GM19025 (cell line): ENCODE measurements at regions not wholly inside any gene's neighbourhood (a gene's known extent, or its start where the extent isn't known, plus 50 kb on each side); places are given as distances from the start of the nearest gene placed in this dataset.
A peak's percentile ranks its signal among the peaks of the same experiment; 100 is the strongest.

Source experiments
- ATAC-seq: cut with Tn5 transposase; IDR thresholded peaks from one replicate; pipeline ENCODE4 v1.9.1; 2021; ENCODE audit warnings: mild to moderate bottlenecking, low read depth, moderate library complexity; ENCODE audit not compliant: unreplicated experiment

DNA sequence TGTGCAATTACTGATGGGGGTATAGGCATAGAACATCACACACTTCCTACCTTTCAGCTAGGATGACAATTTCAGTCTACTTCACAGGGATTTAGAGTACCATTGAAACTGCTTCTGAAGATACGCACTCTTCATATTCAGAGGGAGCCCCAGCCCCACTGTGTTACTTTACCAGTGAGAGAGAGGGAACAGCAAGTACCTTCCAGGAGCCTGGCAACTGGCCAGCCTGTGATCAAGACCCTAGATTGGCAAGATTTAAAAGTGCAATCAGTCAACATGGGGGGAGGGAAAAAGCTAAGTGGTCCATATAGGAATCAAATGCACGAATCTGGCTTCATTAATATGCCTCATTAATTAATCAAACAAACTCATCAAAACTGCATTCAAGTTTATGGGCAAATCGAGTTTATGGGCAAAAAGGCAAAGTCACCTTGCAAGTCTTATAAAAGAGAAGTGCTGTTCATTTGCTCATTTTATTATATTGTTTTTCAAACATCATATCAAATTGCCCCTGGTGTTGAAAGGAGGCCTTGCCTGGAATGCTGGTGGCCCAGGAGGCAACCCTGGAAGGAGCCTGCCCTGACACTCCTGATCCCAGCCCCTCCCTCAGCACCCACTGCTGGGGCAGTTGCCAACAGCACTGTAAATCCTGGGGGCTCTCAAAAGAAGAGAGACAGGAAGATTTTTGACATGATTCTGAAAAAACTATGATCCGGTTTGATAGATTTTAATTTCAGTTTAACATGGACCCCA is 184.9 kb upstream of the DPT start:
- ATAC-seq: no peak

DNA sequence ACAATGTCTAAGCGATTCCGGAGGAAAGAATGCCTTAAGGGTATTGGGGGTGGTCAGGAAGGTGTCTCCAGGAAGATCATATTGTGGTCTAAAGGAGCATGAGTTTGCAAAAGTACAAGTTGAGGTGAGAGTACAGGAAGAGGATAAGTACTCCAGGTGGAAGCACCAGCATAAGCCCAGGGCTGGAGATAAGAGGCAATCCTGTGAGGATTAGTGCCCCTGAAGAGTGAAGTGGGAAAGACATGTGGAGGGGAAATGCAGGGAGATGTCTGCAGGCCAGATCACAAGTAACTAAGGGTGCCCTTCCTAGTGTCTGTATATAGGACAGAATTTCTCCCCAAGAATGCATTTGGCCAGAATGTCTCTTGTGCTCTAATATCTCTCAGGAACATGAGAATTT is 188.3 kb upstream of the DPT start:
- ATAC-seq: no peak

DNA sequence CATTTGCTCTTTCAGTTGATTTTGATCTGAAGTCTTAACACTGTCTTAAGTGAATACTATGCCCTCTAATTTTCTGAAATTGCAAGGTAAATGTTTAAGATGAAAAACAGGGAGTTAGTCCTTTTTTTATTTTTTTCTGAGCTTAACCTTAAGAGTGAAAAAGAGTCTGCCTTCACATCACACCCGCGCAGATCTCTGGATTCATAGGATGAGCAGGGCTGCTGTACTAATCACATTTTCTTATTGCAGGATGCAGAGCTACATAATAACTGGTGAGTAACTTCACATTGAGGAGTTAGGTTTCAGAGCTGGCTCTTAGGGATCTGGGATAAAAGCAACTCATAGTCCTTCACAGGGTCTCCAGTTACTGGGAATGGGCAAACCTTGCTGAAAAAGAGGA is 188.7 kb upstream of the ATP1B1 start:
- ATAC-seq: no peak

DNA sequence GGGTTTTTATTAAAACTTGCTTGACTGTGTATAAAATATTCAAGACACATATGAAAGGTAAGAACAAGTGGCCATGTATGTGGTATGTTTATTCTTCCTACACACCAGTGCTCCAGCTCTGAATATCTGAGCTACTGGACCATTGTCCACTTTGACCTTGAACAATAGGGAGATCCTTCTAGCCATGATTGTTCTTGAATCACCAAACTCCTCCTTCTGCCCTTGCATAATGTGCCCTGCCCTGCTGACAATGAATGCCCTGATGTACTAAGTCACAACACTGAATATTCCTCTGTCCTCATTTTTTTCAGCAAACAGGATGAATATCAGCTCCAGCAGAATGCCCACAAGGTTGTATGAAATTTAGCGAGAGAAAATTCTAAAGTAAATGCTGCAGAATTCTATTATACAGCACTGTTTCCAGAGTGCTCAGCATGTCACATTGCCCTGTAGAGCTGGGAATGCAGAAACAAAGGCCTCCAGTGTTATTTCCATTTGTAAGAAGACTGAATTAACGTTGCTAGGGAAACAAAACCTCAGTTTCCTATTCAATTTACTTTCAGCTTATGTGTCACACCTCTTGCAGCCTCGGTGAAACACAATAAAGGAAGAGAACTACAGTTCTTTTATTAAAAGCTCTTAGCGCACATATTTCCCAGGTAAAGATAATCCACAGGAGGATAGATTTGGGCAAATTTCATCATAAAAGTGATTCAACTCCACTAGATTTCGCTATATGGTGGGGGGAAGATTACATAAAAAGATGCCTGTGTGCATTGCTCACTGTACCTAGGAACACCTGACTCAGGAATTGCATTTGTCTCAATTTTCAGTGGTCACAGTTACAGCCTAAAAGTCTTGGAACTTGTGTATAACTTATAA is 187.4 kb upstream of the ATP1B1 start:
- no peak for ATAC-seq

DNA sequence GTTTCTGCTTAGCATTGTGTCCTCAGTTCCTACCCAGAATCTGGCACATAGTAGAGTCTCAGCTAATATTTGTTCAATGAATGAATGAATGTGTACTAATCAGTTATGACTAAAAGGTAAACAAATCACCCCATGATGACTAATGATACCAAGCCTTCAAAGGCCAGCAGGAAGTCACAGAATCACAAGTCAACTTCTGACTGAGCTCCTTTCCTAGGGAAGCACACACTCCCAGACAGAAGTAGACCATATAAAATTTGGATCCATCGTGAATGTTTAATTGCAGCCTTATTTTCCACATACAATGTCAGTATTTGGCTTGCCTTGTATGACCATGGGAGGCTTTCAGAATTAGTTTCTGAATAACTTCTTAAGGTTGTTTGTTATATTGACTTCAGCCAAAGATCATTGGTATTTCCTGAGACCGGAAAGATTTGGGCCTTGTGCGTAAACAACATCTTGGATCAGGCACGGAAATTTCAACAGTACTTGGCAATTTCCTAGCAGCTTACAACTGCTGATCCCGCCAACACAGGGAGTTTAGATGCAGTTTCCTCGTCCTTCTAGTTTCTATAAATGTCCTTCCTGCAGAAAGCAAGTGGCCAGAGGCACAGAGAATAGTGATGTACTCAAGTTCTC is 185.9 kb upstream of the ATP1B1 start:
- ATAC-seq: no peak

DNA sequence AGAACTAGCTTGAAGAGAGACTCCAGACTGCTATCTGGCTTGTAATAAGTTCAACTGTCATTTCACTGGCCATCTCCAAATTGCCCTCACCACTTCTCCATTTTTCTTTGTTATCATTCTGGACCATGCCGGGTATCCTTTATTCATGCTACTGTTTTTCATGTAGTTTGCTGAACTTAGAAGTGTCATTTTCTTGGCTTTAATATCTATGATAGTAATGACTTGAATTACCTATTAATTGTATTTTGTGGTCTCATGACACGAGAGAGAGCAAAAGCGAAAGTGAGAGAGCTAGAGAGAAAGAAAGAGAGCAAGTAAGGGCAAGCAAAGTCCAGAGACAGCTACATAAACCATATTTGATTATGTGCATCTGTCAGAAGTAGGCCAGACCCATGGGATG is 184.9 kb upstream of the ATP1B1 start:
- ATAC-seq: peak; percentile 75

DNA sequence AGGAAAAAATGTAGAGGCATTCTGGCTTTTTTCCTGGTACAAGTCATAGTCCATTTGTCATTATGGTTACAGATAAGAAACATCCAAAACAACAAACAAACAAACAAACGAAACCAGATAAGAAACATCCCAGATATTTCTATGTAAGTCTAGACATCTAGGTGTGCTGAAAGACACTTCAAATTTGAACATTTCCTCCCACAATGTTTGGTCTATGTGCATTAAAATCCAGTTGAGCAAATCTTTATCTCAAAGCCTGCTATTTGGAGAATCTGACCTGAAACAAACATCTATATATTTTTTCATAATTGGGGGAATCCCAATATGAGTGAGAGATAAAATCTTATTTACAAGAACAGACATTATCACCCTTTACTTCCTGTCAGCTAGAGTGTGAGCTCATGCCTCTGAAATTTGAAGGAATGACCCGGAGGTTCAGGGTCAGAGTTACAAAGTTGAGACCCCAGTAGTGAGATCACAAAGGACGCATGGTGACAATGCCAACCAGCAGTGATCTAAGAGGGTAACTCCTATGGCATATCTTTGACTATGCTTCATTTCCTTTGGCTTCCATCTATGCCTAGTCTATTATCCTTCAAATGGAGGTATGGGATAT is 182.9 kb upstream of the ATP1B1 start:
- no peak for ATAC-seq

DNA sequence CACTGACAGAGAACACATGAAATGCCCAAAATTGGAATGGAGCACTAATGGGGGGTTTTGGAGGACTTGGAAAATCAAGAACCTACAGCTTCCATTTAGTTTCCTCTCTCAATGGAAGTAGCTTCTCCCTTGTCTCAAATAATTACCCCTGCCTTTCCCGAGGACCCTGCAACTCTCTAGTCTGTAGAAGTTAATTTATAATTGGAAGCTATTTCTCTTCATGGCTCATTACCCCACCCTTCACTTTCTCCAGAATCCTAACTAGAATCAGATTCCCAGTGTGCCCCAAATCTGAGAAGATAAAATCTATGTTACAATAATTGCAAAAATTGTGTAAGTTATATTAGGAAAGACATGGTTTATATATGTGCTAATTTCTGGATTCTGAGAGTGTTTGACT is 181.5 kb upstream of the ATP1B1 start:
- no peak for ATAC-seq

DNA sequence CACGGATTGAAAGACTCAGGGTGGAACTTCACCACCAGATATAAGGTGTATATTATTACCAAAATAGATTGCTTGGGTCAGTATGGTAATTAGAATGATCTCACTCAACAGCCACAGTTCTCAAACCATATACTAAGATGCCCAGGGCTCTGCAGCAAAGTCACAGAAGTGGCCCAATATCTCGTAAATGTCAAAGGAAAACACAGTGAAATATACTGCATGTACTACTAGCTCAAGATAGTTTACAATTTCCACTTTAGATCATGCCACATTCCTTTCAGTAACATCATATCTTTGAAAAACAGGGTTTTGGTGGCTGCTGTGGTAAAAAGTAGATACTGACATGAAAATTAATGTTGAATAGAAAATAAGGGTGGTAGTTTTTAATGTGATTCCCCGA is 180.3 kb upstream of the ATP1B1 start:
- no peak for ATAC-seq

DNA sequence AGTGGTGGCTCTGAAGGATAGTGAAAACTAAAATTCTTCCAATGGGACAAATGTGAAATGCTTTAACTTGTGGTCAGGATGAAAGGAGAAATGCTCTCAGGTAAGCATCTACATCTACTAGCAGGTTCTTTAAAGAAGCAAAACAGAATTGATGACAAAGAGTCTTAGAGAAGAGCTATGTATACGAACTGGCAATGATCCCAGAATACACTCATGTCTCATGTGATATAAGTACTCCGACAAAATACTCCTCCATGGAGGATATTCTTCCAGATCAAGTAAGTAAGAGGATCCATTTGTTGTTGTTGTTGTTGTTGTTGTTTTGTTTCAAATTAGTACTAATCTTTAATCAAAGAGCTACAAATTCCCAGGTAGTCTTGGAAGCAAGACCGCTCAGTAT is 174.0 kb upstream of the ATP1B1 start:
- no peak for ATAC-seq

DNA sequence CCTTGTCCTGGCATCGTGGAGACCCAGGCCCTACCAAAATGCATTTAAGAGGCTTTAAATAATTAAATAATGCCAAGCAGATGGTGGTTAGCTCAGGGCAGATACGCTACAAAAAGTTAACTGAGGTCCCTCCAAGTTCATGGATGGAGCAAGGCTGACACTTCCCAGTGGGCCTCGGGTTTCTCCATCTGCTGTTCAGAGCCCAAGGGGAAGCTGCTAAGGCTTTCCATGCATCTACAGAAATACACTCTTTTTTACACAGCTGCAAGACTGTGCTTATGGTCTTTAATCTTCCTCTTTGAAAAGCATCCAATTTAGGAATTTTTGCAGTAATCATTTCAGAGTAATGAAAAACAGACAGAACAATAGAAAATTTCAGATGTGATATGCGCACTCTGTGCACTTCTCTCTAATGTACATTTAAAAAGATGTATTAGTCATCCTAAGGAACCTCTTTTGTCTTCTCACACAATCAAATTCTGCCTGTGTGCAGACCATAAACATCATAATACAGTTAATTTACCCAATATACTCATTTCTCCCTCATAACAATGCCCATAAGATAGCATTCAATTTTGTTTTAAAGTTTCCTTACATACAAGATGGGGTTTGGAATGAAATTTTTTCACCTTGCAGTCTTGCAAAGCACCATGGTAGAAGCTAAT is 173.2 kb upstream of the ATP1B1 start:
- ATAC-seq: no peak

DNA sequence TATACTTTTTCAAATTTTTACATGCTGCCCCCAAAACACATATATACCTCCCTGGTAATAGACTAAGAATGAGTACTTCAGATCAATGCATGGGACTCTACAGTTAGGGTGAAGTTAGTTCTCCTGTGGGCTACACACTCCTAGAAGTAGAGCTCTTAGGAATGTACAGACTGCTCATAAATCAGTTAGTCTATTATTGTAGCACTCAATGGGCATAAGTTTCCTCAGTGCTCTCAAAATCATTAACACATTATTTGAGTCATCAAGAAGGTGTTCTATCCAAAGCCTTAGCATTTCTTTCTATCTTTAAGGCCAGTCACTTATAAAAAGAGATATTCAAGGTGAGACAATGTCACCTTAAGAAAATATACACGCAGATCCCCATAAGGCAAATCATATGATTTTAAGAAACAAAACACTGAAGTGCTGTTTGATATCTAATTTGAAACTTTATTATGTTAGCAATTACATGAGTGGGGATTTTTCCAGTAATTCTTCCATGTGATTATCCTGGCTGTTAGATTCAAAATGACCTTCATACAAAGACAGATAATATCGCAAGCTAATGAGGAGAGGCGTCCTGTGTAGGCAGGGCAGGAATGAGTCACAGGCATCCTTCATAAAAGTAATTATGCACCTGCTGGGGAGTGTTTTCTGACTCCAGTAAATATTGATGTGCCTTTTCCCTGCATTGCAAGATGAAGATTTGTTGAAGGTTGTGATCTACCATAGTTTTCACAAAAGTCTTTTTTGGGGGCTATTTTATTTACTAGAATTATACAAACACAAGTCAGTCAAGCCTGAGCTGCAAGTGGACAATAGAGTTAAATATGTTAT is 167.2 kb upstream of the ATP1B1 start:
- no peak for ATAC-seq

DNA sequence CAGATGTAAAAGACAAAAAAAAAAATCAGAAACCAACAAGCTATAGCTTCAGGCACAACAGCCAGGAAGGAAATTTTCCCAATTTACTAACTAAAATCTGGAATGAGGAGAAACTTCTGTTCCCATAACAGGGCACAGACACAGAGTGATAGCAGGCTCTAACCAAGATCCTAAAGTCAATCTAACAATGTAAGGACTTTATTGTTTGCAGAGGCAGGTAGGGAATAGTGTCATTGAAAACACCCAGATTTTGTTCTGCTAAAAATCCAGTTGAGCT is 166.6 kb upstream of the ATP1B1 start:
- no peak for ATAC-seq

DNA sequence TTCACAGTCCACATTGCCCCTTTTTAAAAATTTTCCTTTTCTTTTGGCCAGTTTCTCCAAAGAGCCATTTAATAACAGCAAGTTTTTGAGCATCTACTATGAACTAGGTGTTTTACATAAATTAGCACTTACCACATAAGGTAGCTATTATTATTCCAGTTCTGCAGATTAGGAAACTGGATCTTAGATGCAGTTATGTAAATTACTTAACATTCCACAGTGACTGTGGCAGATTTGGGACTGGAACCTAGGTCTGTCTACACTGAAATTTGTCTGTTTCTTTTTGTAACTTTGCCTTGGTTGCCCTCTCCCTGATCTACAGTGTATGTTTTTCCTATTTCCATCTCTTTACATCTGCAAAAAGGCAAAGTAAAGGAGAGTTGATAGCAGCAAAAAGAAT is 164.8 kb upstream of the ATP1B1 start:
- ATAC-seq: no peak

DNA sequence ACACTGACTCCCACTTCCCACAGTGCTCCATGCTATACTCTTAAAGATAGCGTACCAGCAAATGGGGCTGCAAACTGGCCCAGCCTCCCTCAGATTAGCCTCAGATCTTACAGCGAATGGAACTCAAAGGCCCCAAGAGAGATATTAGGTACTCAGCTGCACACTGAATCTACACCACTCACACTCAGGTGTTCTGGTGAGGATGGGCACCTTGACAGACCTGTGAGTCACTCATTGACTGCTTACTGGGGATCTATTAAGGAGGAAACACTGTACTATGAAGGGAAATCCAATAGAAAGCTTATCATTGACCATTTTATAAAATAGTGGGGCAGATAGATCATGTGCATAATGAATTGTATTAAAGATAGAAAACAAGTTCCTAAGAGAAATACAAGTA is 164.3 kb upstream of the ATP1B1 start:
- ATAC-seq: no peak

DNA sequence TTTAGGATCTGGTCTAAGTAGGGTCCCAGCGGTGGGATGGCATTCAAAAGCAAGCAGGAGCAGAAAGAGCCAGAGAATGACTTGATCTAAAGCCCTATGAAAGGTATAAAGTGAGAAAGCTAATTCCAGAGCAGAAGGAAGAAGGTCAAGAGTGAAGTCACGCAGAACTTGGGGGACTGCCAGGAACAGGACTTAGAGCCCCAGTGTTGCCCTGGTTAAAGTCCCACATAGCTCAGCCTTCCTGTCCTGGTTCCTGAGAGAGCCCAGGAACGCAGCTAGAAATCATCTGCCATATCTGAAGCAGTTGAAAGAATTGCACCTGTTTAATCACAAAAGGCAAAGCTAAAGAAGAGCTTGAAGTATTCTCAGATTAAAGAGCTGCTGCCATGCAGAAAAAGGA is 160.6 kb upstream of the ATP1B1 start:
- ATAC-seq: no peak

DNA sequence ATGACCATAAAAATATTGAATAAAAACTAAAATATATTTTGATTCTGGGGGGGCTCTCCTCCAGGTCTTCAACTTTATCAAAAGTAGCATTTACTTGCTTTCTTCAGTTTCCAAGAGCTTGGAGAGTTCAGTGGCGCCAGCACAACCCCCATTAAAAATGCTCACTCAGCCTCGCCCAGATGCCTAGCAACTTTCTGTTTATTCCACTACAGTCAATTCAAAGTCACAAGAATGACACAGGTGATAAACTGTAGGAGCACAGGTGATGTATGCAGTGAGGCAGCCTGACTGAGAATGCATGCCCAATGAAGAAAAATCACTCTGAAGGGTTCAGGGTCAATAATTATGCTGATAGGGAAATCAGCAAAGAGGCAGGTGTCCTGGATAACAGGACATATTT is 159.4 kb upstream of the ATP1B1 start:
- no peak for ATAC-seq

DNA sequence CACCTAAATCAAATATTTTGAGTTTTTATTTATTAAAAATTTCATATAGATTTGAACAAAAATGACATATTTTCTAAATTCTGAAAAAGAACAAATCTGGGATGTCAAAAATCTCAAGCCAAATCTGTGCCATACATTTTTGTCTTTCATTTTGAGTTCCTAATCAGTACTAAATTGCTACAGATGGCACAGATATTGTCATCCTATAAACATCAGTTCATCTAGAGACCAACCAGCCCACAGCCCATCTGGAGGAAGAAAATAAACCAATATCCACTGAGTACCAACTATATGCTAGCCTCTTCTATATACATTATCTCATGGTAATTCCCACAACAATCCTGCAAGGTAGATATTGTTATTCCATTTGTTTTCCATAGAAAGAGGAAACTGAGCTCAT is 156.8 kb upstream of the ATP1B1 start:
- no peak for ATAC-seq

DNA sequence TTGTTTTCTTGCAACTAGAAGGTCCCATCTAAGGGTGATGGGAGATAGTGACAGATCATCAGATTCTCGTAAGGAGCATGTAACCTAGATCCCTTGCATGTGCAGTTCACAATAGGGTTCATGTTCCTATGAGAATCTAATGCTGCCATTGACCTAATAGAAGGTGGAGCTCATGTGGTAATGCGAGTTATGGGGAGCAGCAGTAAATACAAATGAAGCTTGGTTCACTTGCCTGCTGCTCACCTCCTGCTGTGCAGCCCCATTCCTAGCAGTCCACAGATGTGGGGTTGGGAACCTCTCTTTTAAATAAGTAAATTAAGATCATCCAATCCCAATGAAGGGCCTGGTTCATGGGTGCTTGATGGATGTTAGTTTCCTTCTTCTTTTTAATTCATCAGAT is 148.7 kb upstream of the ATP1B1 start:
- ATAC-seq: no peak
